CD4-positive, alpha-beta T cell treated with Interferon gamma for 1 hour (primary cell): ENCODE measurements at regions not wholly inside any gene's neighbourhood (a gene's known extent, or its start where the extent isn't known, plus 50 kb on each side); places are given as distances from the start of the nearest gene placed in this dataset.
"Not testable (repeated sequence)": the region's sequence is repeated elsewhere in the genome, so short reads cannot be mapped to it uniquely, and the experiment has no call there.

Experiments
- DNase-seq: peaks from one replicate; pipeline ENCODE4 v3.0.0-alpha.2; 2020

GRCh38 chr5:41995193-41995592 lies 70.1 kb downstream of the FBXO4 start:
- no peak for DNase-seq

GRCh38 chr5:42001673-42002072 lies 76.6 kb downstream of the FBXO4 start:
- no peak for DNase-seq

DNA sequence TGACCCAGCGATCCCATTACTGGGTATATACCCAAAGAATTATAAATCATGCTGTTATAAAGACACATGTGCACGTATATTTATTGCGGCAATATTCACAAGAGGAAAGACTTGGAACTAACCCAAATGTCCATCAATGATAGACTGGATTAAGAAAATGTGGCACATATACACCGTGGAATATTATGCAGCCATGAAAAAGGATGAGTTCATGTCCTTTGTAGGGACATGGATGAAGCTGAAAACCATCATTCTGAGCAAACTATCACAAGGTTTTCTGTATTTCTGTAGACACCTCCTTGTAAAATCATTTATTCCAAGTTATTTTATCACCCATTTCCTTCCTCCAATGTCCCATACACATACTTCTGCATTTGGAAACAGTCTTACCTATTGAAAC lies 78.8 kb downstream of the FBXO4 start:
- not testable (repeated sequence) for DNase-seq

DNA sequence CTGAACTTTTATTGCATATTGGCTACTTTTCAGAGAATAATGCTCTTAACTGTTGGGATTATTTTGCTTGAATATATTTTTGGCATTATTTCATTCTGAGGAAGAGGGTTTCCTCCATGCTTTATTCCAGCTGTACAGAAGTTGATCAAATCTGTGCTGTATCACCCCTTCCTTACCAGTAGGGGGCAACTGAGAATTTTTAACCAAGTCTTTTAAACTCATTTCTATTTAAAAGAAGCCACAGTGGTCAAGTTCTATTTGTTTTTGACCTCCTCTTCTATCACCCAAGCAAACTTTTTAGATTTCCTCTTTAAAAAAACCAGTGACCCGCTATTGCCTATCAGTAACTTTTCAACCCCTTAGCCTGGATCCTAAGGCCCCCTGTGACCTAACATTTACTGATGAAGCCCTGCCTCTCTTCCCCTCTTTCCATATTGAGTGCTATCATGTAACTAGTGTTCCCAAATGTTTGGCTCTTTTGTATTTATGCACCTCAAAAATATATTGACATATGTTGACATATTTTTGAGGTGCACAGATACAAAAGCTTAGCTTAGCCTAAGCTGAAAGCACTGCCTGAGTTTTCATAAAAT lies 80.6 kb downstream of the FBXO4 start:
- no peak for DNase-seq

- no peak for DNase-seq
Measured at GRCh38 chr5:42013561-42013960, 88.5 kb downstream of the FBXO4 start.

GRCh38 chr5:42015254-42015653 lies 90.2 kb downstream of the FBXO4 start:
- DNase-seq, result no peak

DNA sequence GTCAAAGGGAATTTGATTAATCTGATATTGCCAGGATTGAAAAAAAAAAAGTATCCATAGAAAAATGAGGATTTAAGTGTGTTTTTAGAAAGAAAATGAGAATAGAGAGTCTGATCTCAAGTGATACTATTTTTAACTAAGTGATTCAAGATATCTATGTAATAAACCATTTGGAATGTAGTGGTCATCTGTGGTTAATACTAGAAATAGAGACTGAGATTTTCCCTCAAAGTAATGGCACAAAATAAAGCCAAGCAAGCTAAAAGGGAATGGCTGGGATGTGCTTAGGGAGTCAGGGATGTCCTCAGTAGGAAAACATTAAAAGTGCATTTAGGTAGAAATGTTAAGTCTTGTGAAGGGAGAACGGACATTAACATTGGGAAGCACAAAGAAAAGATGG lies 90.6 kb downstream of the FBXO4 start:
- DNase-seq, result no peak

DNA sequence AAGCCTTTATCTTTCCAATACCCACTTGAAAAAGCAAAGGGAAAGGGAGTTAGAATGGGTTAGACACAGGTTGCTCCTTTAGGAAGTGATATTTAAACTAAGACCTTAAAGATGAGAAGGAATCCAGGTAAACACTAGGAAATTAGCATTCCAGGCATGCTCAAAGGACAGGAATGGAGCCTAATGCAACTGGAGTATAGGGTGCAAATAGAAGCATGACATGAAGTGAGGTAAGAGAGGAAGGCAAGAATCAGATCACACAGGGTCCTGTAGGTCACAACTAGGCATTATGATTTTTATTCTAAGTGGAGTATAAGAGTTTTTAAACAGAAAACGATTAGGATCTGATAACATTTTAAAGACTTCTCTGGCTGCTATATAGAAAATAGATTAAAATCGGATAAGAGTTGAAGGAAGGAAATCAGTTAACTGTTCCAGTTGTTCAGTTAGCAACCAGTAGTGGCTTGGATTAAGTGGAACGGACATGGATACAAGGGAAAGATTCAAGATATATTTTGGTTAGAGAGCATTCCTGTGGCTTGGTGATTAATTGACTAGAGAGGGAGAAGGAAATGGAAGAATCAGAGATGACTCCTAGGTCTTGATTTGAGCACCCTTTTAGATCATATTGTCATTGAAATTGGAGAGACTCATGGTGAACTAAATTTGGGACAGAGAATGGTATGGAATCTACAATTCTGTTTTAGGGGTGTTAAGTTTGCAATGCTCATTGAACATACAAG lies 95.9 kb downstream of the FBXO4 start:
- DNase-seq, result no peak

DNA sequence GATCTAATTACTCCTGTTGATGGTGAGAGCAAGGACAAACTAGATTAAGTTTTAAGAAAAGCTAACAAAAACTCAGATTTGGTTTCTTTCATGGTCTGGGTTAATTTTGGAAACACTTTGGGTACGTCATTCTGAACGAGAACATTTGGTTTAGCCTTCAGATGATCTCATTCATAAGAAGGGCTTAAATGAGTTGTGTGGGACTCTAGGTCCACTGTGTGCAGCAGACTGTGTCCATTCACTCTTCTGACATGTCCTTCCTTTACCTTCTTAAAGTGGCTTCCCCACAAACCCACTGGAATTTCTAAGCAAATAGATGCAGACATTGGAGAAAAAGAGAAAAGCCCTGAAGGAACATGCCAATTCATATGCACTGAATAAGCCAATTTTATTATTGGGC lies 96.8 kb downstream of the FBXO4 start:
- no peak for DNase-seq

DNA sequence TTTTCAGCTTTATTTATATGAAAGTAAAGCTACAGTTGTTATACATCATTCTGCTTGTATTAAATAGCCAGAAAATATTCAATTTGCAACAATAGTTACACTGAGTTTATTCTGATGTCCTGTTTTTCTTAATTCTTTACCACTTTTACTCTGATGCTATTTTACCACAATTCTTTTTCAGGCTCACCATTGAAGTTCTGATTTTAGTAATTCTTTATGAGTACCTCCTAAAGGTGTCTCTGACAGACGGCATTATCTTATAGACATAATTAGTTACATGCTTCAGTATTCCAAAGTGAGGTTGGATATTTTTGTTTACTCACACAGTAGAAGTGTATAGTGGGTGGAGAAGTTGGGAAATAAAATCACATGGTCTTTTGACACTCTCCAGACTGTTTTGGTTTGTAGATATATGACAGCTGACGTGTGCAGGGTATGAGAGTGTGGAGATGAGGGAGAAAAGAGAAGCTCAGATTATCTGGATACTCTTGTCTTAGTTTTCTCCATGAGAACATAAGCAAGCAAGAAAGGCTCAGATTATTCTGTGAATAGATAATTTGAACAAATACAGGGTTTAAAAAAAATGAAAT lies 97.4 kb downstream of the FBXO4 start:
- DNase-seq, result no peak

- no peak for DNase-seq
Measured at GRCh38 chr5:42026446-42026845, 101.4 kb downstream of the FBXO4 start.

GRCh38 chr5:42032137-42032536 lies 107.1 kb downstream of the FBXO4 start:
- DNase-seq, result no peak

GRCh38 chr5:42035526-42035925 lies 110.4 kb downstream of the FBXO4 start:
- DNase-seq, result no peak

GRCh38 chr5:42036379-42036778 lies 111.3 kb downstream of the FBXO4 start:
- DNase-seq, result no peak

- no peak for DNase-seq
Measured at GRCh38 chr5:42037379-42037932, 112.4 kb downstream of the FBXO4 start.

DNA sequence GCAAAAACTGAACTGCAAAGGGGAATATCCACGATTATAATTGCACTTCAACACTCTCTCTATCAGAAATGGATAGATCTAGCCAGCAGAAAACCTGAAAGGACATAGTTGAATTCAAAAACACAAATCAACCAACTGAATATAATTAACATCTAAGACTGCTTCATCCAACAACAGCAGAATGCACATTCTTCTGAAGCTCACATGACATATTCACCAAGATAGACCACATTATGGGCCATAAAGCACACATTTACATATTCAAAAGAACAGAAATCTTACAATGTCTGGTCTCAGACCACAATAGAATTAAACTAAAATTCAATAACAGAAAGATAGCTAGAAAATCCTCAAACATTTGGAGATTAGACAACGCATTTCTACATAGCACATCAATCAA lies 118.3 kb downstream of the FBXO4 start:
- no peak for DNase-seq

- DNase-seq, result peak; percentile 29
Measured at GRCh38 chr5:42057254-42057690, 132.2 kb downstream of the FBXO4 start.

DNA sequence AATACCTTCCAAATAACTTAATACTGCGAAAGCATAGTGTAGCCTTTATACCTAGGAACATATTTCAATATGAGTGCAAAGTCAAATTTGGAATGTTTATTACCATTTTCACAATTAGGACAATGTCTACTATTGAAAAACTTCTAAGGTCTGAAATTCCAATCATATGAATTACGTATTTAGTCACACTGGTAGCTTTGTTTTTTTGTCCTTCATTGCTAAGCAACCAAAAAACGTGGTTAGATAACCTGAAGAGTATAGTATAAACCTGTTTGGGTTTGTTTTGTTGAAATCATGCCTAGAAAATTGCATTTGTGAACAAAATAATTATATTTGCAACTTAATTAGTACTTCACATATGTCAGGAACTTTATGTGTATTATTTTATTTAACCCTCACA lies 134.2 kb downstream of the FBXO4 start:
- no peak for DNase-seq

DNA sequence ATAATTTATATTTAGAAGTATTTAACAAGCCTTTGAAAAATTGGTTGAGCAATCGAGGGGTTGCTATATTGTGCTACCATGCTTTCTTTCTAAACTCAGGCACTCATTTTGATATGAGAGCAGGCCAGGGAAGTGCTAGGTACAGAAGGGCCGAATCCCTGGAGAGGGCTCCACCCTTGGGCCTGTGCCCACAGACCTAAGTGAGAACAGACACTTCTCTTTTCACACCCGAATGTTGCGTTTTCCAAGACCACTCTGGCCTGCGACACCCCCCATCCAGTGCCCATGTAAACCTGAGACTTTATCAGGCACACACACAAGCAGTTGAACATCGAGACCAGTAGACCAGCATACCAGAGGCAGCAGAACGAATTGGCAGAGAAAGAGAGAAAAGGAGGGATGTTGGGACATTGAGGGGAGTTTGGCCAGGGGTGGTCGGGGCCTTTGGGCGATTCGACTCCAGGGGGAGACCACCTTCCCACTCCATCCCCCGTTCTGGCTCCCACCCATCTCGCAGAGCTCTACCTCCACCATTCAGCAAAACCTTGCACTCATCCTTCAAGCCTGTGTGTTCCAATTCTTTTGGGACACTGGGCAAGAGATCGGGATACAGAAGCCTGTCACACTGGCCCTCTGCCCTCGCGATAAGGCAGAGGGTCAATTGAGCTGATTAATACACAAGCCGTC lies 134.8 kb downstream of the FBXO4 start:
- no peak for DNase-seq

DNA sequence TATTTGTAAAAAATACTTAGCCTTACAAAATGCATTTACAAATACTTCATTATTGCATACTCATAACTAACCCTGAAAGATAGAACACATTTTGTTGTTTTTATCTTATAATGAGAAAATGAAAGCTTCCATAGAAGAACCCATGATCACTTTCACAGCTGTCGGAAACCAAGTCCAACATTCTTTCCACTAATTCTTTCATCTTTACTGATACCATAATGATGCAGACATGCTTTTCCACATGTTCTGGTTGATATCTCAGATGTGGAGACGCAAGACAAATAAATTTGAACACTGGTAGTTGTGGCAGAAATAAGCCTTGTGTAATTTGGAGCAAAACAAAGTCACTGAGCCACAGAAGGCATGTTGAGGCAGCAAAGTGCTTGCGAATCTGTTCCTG lies 136.0 kb downstream of the FBXO4 start:
- DNase-seq, result no peak

- no peak for DNase-seq
Measured at GRCh38 chr5:42064821-42065220, 139.7 kb downstream of the FBXO4 start.

GRCh38 chr5:42066131-42066530 lies 141.1 kb downstream of the FBXO4 start:
- no peak for DNase-seq

- no peak for DNase-seq
Measured at GRCh38 chr5:42074353-42074752, 149.3 kb downstream of the FBXO4 start.

GRCh38 chr5:42089705-42090104 lies 164.6 kb downstream of the FBXO4 start:
- DNase-seq, result no peak
